ENCODE measurements at regions not wholly inside any gene's neighbourhood (a gene's known extent, or its start where the extent isn't known, plus 50 kb on each side); places are given as distances from the start of the nearest gene placed in this dataset.

- TF ChIP-seq, protein P1, sequence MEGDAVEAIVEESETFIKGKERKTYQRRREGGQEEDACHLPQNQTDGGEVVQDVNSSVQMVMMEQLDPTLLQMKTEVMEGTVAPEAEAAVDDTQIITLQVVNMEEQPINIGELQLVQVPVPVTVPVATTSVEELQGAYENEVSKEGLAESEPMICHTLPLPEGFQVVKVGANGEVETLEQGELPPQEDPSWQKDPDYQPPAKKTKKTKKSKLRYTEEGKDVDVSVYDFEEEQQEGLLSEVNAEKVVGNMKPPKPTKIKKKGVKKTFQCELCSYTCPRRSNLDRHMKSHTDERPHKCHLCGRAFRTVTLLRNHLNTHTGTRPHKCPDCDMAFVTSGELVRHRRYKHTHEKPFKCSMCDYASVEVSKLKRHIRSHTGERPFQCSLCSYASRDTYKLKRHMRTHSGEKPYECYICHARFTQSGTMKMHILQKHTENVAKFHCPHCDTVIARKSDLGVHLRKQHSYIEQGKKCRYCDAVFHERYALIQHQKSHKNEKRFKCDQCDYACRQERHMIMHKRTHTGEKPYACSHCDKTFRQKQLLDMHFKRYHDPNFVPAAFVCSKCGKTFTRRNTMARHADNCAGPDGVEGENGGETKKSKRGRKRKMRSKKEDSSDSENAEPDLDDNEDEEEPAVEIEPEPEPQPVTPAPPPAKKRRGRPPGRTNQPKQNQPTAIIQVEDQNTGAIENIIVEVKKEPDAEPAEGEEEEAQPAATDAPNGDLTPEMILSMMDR (IDR thresholded peaks at IDR 0.05): no peak
- no peak for TF ChIP-seq POLR2A (IDR thresholded peaks at IDR 0.05)
Measured at GRCh38 chr17:12431188-12431587, 234.5 kb upstream of the MYOCD start.
